Sigmoid colon (tissue), 3 donors: ENCODE measurements at regions not wholly inside any gene's neighbourhood (a gene's known extent, or its start where the extent isn't known, plus 50 kb on each side); places are given as distances from the start of the nearest gene placed in this dataset.

Experiments
- POLR2A ChIP-seq, 2 donors: fragments of 450-650 bp; IDR thresholded peaks; one replicate each; pipeline ENCODE4 v1.6.1; 2016; ENCODE audit warnings: antibody characterized with exemption in 2 of 2, mild to moderate bottlenecking in 2 of 2, moderate library complexity in 2 of 2
- TF ChIP-seq, protein P1 (sequence below), 4 experiments: fragments of 450-650 bp in 3 of 4; fragments of 200-600 bp in 1 of 4; IDR thresholded peaks; one replicate each; pipeline ENCODE4 v1.5.1; 2016 to 2019; ENCODE audit warnings: antibody characterized with exemption in 4 of 4, mild to moderate bottlenecking in 3 of 4, moderate library complexity in 2 of 4

- TF ChIP-seq, protein P1, sequence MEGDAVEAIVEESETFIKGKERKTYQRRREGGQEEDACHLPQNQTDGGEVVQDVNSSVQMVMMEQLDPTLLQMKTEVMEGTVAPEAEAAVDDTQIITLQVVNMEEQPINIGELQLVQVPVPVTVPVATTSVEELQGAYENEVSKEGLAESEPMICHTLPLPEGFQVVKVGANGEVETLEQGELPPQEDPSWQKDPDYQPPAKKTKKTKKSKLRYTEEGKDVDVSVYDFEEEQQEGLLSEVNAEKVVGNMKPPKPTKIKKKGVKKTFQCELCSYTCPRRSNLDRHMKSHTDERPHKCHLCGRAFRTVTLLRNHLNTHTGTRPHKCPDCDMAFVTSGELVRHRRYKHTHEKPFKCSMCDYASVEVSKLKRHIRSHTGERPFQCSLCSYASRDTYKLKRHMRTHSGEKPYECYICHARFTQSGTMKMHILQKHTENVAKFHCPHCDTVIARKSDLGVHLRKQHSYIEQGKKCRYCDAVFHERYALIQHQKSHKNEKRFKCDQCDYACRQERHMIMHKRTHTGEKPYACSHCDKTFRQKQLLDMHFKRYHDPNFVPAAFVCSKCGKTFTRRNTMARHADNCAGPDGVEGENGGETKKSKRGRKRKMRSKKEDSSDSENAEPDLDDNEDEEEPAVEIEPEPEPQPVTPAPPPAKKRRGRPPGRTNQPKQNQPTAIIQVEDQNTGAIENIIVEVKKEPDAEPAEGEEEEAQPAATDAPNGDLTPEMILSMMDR (IDR thresholded peaks at IDR 0.05) = no peak
- TF ChIP-seq POLR2A (IDR thresholded peaks at IDR 0.05) = no peak
Observed at GRCh38 chr5:35362772-35363171, 132.5 kb upstream of the PRLR start.
